B cell (primary cell): ENCODE measurements at regions not wholly inside any gene's neighbourhood (a gene's known extent, or its start where the extent isn't known, plus 50 kb on each side); places are given as distances from the start of the nearest gene placed in this dataset.
"Not testable (repeated sequence)": the region's sequence is repeated elsewhere in the genome, so short reads cannot be mapped to it uniquely, and the experiment has no call there.

Source experiments
- ATAC-seq: fragments of 200-7000 bp; cut with Tn5 transposase; one replicate; pipeline ENCODE4 v1.10.0; 2021; ENCODE audit warnings: low read depth, mild to moderate bottlenecking, moderate number of reproducible peaks, moderate library complexity
- CTCF ChIA-PET: fragments of 350-600 bp; sonication (Branson Sonifier 250); formaldehyde crosslinking; loops from one replicate; lab custom pipeline; 2021; ENCODE audit warnings: antibody characterized with exemption, inconsistent platforms; lab: Charles Lee
- POLR2A ChIA-PET: fragments of 350-600 bp; sonication (Branson Sonifier 250); formaldehyde crosslinking; loops from one replicate; lab custom pipeline; 2021; ENCODE audit warnings: antibody characterized with exemption; lab: Charles Lee
- DNase-seq: peaks from one replicate; pipeline ENCODE4 v3.0.0; 2013
- H2AFZ ChIP-seq: 2 replicates; pipeline ENCODE4 v1.6.1; 2012; ENCODE audit warnings: mild to moderate bottlenecking, low read depth, low read length; ENCODE audit not compliant: insufficient read depth, poor library complexity, severe bottlenecking
- H3K27ac ChIP-seq, 2 donors: 1 replicate in 1 of 2; 2 replicates in 1 of 2; pipeline ENCODE4 v1.5.1; 2012 to 2013; ENCODE audit warnings: low read length in 2 of 2, mild to moderate bottlenecking in 2 of 2, moderate library complexity in 1 of 2
- H3K27me3 ChIP-seq, 4 experiments: fragments of 200-600 bp in 1 of 4; sonication (generic) in 1 of 4; replicated peaks in 1 of 4; 1 replicate in 2 of 4; 2 replicates in 2 of 4; pipeline versions ENCODE4 v1.6.1 to v1.7.0; 2013 to 2016; ENCODE audit warnings: low read length in 3 of 4, mild to moderate bottlenecking in 2 of 4, mixed read lengths in 1 of 4, moderate library complexity in 1 of 4; ENCODE audit not compliant: insufficient read depth in 4 of 4, control insufficient read depth in 3 of 4; ENCODE audit errors: control extremely low read depth in 1 of 4
- H3K36me3 ChIP-seq, 2 experiments: replicated peaks in 1 of 2; 1 replicate in 1 of 2; 2 replicates in 1 of 2; pipeline versions ENCODE4 v1.6.1 to v1.7.1; 2013; ENCODE audit warnings: low read length in 1 of 2; ENCODE audit not compliant: insufficient read depth in 2 of 2, control insufficient read depth in 1 of 2; ENCODE audit errors: control extremely low read depth in 1 of 2, extremely low read depth in 1 of 2
- H3K4me1 ChIP-seq, 2 donors: fragments of 200-600 bp in 1 of 2; sonication (generic) in 1 of 2; 1 replicate in 1 of 2; 2 replicates in 1 of 2; pipeline versions ENCODE4 v1.5.1 to v1.6.1; 2013 to 2017; ENCODE audit warnings: low read length in 2 of 2; ENCODE audit not compliant: control insufficient read depth in 2 of 2, insufficient read depth in 2 of 2
- H3K4me2 ChIP-seq: replicated peaks from 2 replicates; pipeline ENCODE3; 2012; ENCODE audit warnings: mild to moderate bottlenecking, low read depth, low read length; ENCODE audit not compliant: poor library complexity, severe bottlenecking
- H3K4me3 ChIP-seq, 5 experiments: fragments of 200-600 bp in 1 of 5; sonication (generic) in 1 of 5; 1 replicate in 3 of 5; 2 replicates in 2 of 5; pipeline versions ENCODE4 v1.5.1 to v1.7.0; 2011 to 2016; ENCODE audit warnings: low read length in 4 of 5, mild to moderate bottlenecking in 4 of 5, low read depth in 2 of 5, control low read depth in 1 of 5, moderate library complexity in 1 of 5; ENCODE audit not compliant: insufficient read depth in 1 of 5; ENCODE audit errors: control extremely low read depth in 1 of 5, extremely low read depth in 1 of 5
- H3K79me2 ChIP-seq: fragments of 200-600 bp; sonication (generic); one replicate; pipeline ENCODE4 v1.6.0; 2016; ENCODE audit warnings: low read length; ENCODE audit not compliant: control insufficient read depth, insufficient read depth
- H3K9ac ChIP-seq: fragments of 200-600 bp; sonication (generic); 2 replicates; pipeline ENCODE4 v1.6.1; 2017; ENCODE audit warnings: mild to moderate bottlenecking, low read length, moderate library complexity
- H3K9me3 ChIP-seq, 3 donors: one replicate each; pipeline versions ENCODE4 v1.6.1 to v1.7.1; 2013; ENCODE audit warnings: low read length in 2 of 3; ENCODE audit not compliant: control insufficient read depth in 2 of 3, insufficient read depth in 1 of 3; ENCODE audit errors: control extremely low read depth in 1 of 3
- H4K20me1 ChIP-seq: 2 replicates; pipeline ENCODE4 v1.6.0; 2012; ENCODE audit warnings: mild to moderate bottlenecking, low read length; ENCODE audit not compliant: insufficient read depth, control insufficient read depth, poor library complexity, severe bottlenecking
- H3K27ac Mint-ChIP-seq: one replicate; pipeline ENCODE4 v1.8.0; 2021; ENCODE audit warnings: mixed read lengths
- H3K27me3 Mint-ChIP-seq: one replicate; pipeline ENCODE4 v1.8.0; 2021; ENCODE audit warnings: mixed read lengths
- H3K4me1 Mint-ChIP-seq: one replicate; pipeline ENCODE4 v1.8.0; 2021; ENCODE audit warnings: mixed read lengths
- H3K4me3 Mint-ChIP-seq: one replicate; pipeline ENCODE4 v1.8.0; 2021; ENCODE audit warnings: mixed read lengths
- H3K9me3 Mint-ChIP-seq: one replicate; pipeline ENCODE4 v1.8.0; 2022; ENCODE audit warnings: mixed read lengths; ENCODE audit not compliant: insufficient read depth
- CTCF ChIP-seq: fragments of 200-600 bp; IDR thresholded peaks from one replicate; pipeline ENCODE4 v1.8.0; 2022; ENCODE audit warnings: antibody characterized with exemption, mild to moderate bottlenecking
- EZH2 ChIP-seq: IDR thresholded peaks from 2 replicates; pipeline ENCODE4 v1.6.1; 2012; ENCODE audit warnings: borderline replicate concordance, low read depth, mild to moderate bottlenecking, moderate library complexity, low read length; ENCODE audit not compliant: insufficient read depth, poor library complexity, severe bottlenecking
- WGBS: methylation state at CpG from one replicate; pipeline ENCODE4 v1.1.5; 2013; ENCODE audit warnings: missing lambda C conversion rate; ENCODE audit not compliant: insufficient coverage; 5-methylcytosine and 5-hydroxymethylcytosine counted together
- intact Hi-C: fragments of 100-400 bp; cut with micrococcal nuclease; formaldehyde crosslinking; loops from one replicate; pipeline ENCODE4 v1.10.0; 2022

- intact Hi-C loops = no loop called here
- H3K4me3 Mint-ChIP-seq = no peak overlapping the region
- TF ChIP-seq CTCF = no peak
- TF ChIP-seq EZH2 = no peak
- peaks cover 5% of the 10 kb centered on the region for H3K9me3 Mint-ChIP-seq
- H3K36me3 ChIP-seq = no peaks in the 10 kb centered on the region
- no peaks in the 10 kb centered on the region for H3K4me1 Mint-ChIP-seq
- no peaks in the 10 kb centered on the region for H3K27me3 ChIP-seq
- no peaks in the 10 kb centered on the region for H3K79me2 ChIP-seq
- CTCF ChIA-PET = no interaction called here
- no peaks in the 10 kb centered on the region for H3K27me3 Mint-ChIP-seq
- H3K4me2 ChIP-seq = no peak overlapping the region
- no peak for ATAC-seq
- no peaks in the 10 kb centered on the region for H4K20me1 ChIP-seq
- DNase-seq = no peak
- no peak overlapping the region for H3K4me3 ChIP-seq
- no CpG with 5 or more reads among the region's 13 CpGs for WGBS
- H3K27ac ChIP-seq = no peak overlapping the region
- no peaks in the 10 kb centered on the region for H3K4me1 ChIP-seq
- POLR2A ChIA-PET = no interaction called here
- peaks cover 0 to 5% (median 0%) of the 10 kb centered on the region in 3 donors for H3K9me3 ChIP-seq
- no peak overlapping the region for H3K27ac Mint-ChIP-seq
- no peak overlapping the region for H3K9ac ChIP-seq
- H2AFZ ChIP-seq = no peak overlapping the region
Observed at GRCh38 chr4:188665491-188666457, 526.5 kb downstream of the TRIML1 start.

DNA sequence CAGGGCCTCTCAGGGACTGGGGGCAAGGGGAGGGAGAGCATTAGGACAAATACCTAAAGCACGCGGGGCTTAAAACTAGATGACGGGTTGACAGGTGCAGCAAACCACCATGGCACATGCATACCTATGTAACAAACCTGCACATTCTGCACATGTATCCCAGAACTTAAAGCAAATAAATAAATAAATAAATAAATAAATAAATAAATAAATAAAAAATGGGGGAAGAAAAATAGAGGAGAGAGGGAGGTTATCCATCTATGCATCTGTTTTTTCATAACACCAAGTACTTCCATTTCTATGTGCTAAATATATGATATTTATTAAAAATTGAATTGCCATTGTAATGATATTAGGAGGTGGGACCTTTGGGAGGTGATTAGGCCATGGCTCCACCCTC, 539.5 kb downstream of the TRIML1 start:
- ATAC-seq, H3K9ac ChIP-seq, DNase-seq, H3K4me3 Mint-ChIP-seq, H3K27me3 Mint-ChIP-seq, CTCF ChIA-PET, H4K20me1 ChIP-seq, H3K79me2 ChIP-seq, H3K27ac Mint-ChIP-seq, POLR2A ChIA-PET, H3K36me3 ChIP-seq, H3K27me3 ChIP-seq, H3K4me1 Mint-ChIP-seq, H3K4me3 ChIP-seq, H3K4me1 ChIP-seq, H3K27ac ChIP-seq, H2AFZ ChIP-seq, H3K4me2 ChIP-seq, intact Hi-C loops, H3K9me3 Mint-ChIP-seq: not testable (repeated sequence)
- H3K9me3 ChIP-seq = peaks cover 0 to 16% (median 0%) of the 10 kb centered on the region in 3 donors
- WGBS = no CpG with 5 or more reads among the region's 3 CpGs
